SU-DHL-6 (cell line): ENCODE measurements at regions not wholly inside any gene's neighbourhood (a gene's known extent, or its start where the extent isn't known, plus 50 kb on each side); places are given as distances from the start of the nearest gene placed in this dataset.

Source experiments
- H2AFZ ChIP-seq: fragments of 200-600 bp; sonication (generic); 2 replicates; pipeline ENCODE4 v1.6.1; 2014; ENCODE audit warnings: low read depth, mild to moderate bottlenecking, moderate library complexity, mixed read lengths, antibody characterized with exemption, low read length; ENCODE audit not compliant: severe bottlenecking
- H3F3A ChIP-seq: fragments of 200-600 bp; shearing (Covaris generic); 2 replicates; pipeline ENCODE4 v1.6.0; 2016; ENCODE audit warnings: antibody characterized with exemption, mild to moderate bottlenecking; ENCODE audit not compliant: insufficient read depth
- H3K27ac ChIP-seq: fragments of 200-600 bp; sonication (generic); 2 replicates; pipeline ENCODE4 v1.5.1; 2016; ENCODE audit warnings: low read depth, mild to moderate bottlenecking, low read length, moderate library complexity, mixed read lengths
- H3K27me3 ChIP-seq: fragments of 200-600 bp; sonication (generic), shearing (Covaris generic); 2 replicates; pipeline ENCODE4 v1.6.0; 2014; ENCODE audit warnings: mild to moderate bottlenecking, low read length
- H3K36me3 ChIP-seq: fragments of 200-600 bp; sonication (generic); 2 replicates; pipeline ENCODE4 v1.6.1; 2014; ENCODE audit warnings: mild to moderate bottlenecking, low read length, mixed read lengths
- H3K4me2 ChIP-seq: fragments of 300-600, 200-600 bp; shearing (Covaris generic), sonication (generic); 2 replicates; pipeline ENCODE4 v1.6.0; 2014; ENCODE audit warnings: low read length, low read depth, mild to moderate bottlenecking; ENCODE audit not compliant: poor library complexity, severe bottlenecking
- H3K4me3 ChIP-seq: fragments of 200-600 bp; sonication (generic); 2 replicates; pipeline ENCODE4 v1.5.1; 2014; ENCODE audit warnings: antibody characterized with exemption, low read length, mild to moderate bottlenecking, mixed read lengths; ENCODE audit not compliant: insufficient read depth, poor library complexity, severe bottlenecking
- H3K79me2 ChIP-seq: fragments of 200-600 bp; sonication (generic); 2 replicates; pipeline ENCODE4 v1.6.1; 2014; ENCODE audit warnings: mild to moderate bottlenecking, low read length, moderate library complexity; ENCODE audit not compliant: insufficient read depth
- H3K9ac ChIP-seq: fragments of 200-600 bp; sonication (generic); 2 replicates; pipeline ENCODE4 v1.7.0; 2014; ENCODE audit warnings: mild to moderate bottlenecking, low read length
- H3K9me2 ChIP-seq: fragments of 200-600 bp; sonication (generic); replicated peaks from 2 replicates; pipeline ENCODE4 v1.6.1; 2014; ENCODE audit warnings: low read length; ENCODE audit not compliant: insufficient read depth
- H3K9me3 ChIP-seq: fragments of 200-600 bp; sonication (generic); 2 replicates; pipeline ENCODE4 v1.6.1; 2014; ENCODE audit warnings: low read length, mixed read lengths; ENCODE audit not compliant: insufficient read depth
- H4K20me1 ChIP-seq: fragments of 200-600 bp; sonication (generic); 2 replicates; pipeline ENCODE4 v1.6.1; 2014; ENCODE audit warnings: low read depth, mild to moderate bottlenecking, antibody characterized with exemption, low read length, moderate library complexity, mixed read lengths
- EZH2phosphoT487 ChIP-seq: fragments of 200-600 bp; sonication (generic), shearing (Covaris generic); conservative IDR thresholded peaks from 2 replicates; pipeline ENCODE4 v1.6.1; 2018; ENCODE audit warnings: mild to moderate bottlenecking, antibody characterized with exemption, low read length, moderate library complexity, mixed read lengths
- TF ChIP-seq, protein P1 (sequence below): fragments of 200-600 bp; sonication (generic); IDR thresholded peaks from one replicate; pipeline ENCODE4 v1.5.1; 2017; ENCODE audit warnings: antibody characterized with exemption, mild to moderate bottlenecking, low read length, moderate library complexity; ENCODE audit not compliant: insufficient read depth, poor library complexity, severe bottlenecking

- Histone ChIP-seq H3K9me3 (0 out of 2 replicates have a peak, but pooled peaks cover 5% of the 10 kb centered on the region), H3K9me2 (no peaks in the 10 kb centered on the region), H3K4me3 (no peak overlapping the region), H3K36me3 (no peaks in the 10 kb centered on the region), H3K4me2 (no peak overlapping the region), H3K79me2 (no peaks in the 10 kb centered on the region), H3F3A (no peaks in the 10 kb centered on the region), H3K27me3 (no peaks in the 10 kb centered on the region), H3K27ac (no peak overlapping the region), H2AFZ (no peak overlapping the region), H4K20me1 (no peaks in the 10 kb centered on the region), H3K9ac (no peak overlapping the region)
- no peak for TF ChIP-seq EZH2phosphoT487
- TF ChIP-seq, protein P1, sequence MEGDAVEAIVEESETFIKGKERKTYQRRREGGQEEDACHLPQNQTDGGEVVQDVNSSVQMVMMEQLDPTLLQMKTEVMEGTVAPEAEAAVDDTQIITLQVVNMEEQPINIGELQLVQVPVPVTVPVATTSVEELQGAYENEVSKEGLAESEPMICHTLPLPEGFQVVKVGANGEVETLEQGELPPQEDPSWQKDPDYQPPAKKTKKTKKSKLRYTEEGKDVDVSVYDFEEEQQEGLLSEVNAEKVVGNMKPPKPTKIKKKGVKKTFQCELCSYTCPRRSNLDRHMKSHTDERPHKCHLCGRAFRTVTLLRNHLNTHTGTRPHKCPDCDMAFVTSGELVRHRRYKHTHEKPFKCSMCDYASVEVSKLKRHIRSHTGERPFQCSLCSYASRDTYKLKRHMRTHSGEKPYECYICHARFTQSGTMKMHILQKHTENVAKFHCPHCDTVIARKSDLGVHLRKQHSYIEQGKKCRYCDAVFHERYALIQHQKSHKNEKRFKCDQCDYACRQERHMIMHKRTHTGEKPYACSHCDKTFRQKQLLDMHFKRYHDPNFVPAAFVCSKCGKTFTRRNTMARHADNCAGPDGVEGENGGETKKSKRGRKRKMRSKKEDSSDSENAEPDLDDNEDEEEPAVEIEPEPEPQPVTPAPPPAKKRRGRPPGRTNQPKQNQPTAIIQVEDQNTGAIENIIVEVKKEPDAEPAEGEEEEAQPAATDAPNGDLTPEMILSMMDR: no peak
Measured at GRCh38 chr4:35800669-35801068, 443.6 kb downstream of the ARAP2 start.

DNA sequence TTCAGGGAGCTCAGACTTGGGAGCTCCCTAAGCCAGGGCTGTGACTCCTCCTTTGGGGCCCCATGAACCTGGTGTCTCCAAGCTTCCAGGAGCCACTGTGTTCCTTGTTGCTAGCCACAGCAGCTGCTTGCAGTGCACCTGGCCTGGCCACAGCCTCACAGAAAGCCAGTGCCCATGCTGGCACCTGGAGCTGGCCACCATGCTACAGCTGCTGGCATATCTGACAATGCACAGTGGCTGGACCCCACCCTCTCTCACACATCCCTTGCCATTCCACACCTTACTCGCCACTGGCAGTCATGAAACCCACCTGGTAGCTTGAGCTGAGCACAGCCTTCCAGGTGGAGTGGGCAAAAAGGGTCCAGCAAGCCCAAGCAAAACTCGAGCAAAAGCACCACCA is 441.7 kb downstream of the ARAP2 start:
- Histone ChIP-seq H3K9me2 (no peaks in the 10 kb centered on the region), H3F3A (no peaks in the 10 kb centered on the region), H3K79me2 (no peaks in the 10 kb centered on the region), H3K9me3 (no peaks in the 10 kb centered on the region), H3K27me3 (no peaks in the 10 kb centered on the region), H3K36me3 (no peaks in the 10 kb centered on the region), H3K9ac (no peak overlapping the region), H3K4me3 (no peak overlapping the region), H2AFZ (no peak overlapping the region), H3K4me2 (no peak overlapping the region), H3K27ac (no peak overlapping the region), H4K20me1 (no peaks in the 10 kb centered on the region)
- no peak for TF ChIP-seq EZH2phosphoT487

GRCh38 chr4:35818520-35818919 is 425.8 kb downstream of the ARAP2 start:
- H3K9ac ChIP-seq: no peak overlapping the region
- no peaks in the 10 kb centered on the region for H3K27me3 ChIP-seq
- H3K79me2 ChIP-seq: no peaks in the 10 kb centered on the region
- no peak overlapping the region for H2AFZ ChIP-seq
- TF ChIP-seq, protein P1: no peak
- TF ChIP-seq EZH2phosphoT487: no peak
- no peaks in the 10 kb centered on the region for H3K9me2 ChIP-seq
- H3K4me2 ChIP-seq: no peak overlapping the region
- H4K20me1 ChIP-seq: no peaks in the 10 kb centered on the region
- H3K4me3 ChIP-seq: no peak overlapping the region
- no peaks in the 10 kb centered on the region for H3F3A ChIP-seq
- H3K9me3 ChIP-seq: no peaks in the 10 kb centered on the region
- no peak overlapping the region for H3K27ac ChIP-seq
- H3K36me3 ChIP-seq: no peaks in the 10 kb centered on the region

- Histone ChIP-seq H3K4me2 (no peak overlapping the region), H3K27me3 (no peaks in the 10 kb centered on the region), H2AFZ (no peak overlapping the region), H3K9me3 (no peaks in the 10 kb centered on the region), H3K79me2 (no peaks in the 10 kb centered on the region), H3K27ac (no peak overlapping the region), H3K9ac (no peak overlapping the region), H3K36me3 (no peaks in the 10 kb centered on the region), H3K9me2 (no peaks in the 10 kb centered on the region), H4K20me1 (no peaks in the 10 kb centered on the region), H3F3A (no peaks in the 10 kb centered on the region), H3K4me3 (no peak overlapping the region)
- TF ChIP-seq EZH2phosphoT487: no peak
- TF ChIP-seq, protein P1: no peak
Measured at GRCh38 chr4:35820003-35820402, 424.3 kb downstream of the ARAP2 start.
